ENCODE measurements at regions not wholly inside any gene's neighbourhood (a gene's known extent, or its start where the extent isn't known, plus 50 kb on each side); places are given as distances from the start of the nearest gene placed in this dataset.

DNA sequence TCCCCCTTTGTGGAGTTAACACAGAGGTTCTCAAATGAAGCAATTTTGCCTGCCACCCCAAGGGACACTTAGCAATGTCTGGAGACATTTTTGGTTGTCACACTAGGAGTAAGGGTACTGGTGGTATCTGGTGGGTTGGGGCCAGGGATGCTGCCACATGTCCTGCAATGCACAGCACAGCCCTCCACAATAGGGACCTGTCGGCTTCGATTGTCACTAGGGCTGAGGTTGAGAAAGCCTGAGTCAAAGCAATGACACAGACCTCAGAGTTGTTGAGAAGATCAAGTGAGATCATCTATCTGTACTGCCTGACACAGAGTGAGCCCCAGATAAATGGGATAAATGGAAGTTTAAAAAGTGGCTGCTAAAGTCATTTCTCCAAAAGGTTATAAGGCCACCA, 249.2 kb upstream of the KLF4 start:
- Histone ChIP-seq H3K4me3 (ENCODE audit: low read depth, low read length) (no peak overlapping the region), H3K18ac (ENCODE audit: low read length) (no peak overlapping the region), H2AFZ (ENCODE audit: insufficient read depth, low read length, poor library complexity) (no peak overlapping the region), H3K9me3 (ENCODE audit: insufficient read depth, low read depth, low read length) (no peaks in the 10 kb centered on the region), H3K79me2 (ENCODE audit: control insufficient read depth, insufficient read depth, low read length, poor library complexity) (no peaks in the 10 kb centered on the region), H3K27ac (ENCODE audit: low read depth, low read length) (no peak overlapping the region), H2BK12ac (ENCODE audit: low read length) (no peak overlapping the region), H2BK120ac (ENCODE audit: insufficient read depth, low read length, poor library complexity) (no peak overlapping the region), H3K36me3 (ENCODE audit: control insufficient read depth in 1 of 2, insufficient read depth in 2 of 2, low read length in 2 of 2) (no peaks in the 10 kb centered on the region), H2BK5ac (ENCODE audit: low read depth, low read length, poor library complexity) (no peak overlapping the region), H3K4ac (ENCODE audit: low read depth, low read length) (no peak overlapping the region), H4K8ac (ENCODE audit: low read depth, low read length) (no peak overlapping the region), H3K23ac (ENCODE audit: low read length) (no peak overlapping the region), H4K91ac (ENCODE audit: low read depth, low read length) (no peak overlapping the region), H3K4me2 (ENCODE audit: low read length) (no peak overlapping the region), H3K27me3 (ENCODE audit: insufficient read depth, low read length) (no peaks in the 10 kb centered on the region), H3K79me1 (ENCODE audit: low read length) (peaks cover 2% of the 10 kb centered on the region), H3K9ac (ENCODE audit: low read length) (no peak overlapping the region), H3K14ac (ENCODE audit: low read length) (no peak overlapping the region), H2AK5ac (ENCODE audit: low read length) (no peak overlapping the region), H4K12ac (ENCODE audit: low read depth, low read length) (no peak overlapping the region), H3K4me1 (ENCODE audit: control insufficient read depth in 1 of 2, insufficient read depth in 2 of 2, low read length in 2 of 2) (peaks cover 0 to 2% of the 10 kb centered on the region in 2 experiments)
- no CpG with 5 or more reads among the region's 2 CpGs for WGBS (ENCODE audit: extremely low coverage, insufficient coverage, insufficient read length)
- DNase-seq: no peak

DNA sequence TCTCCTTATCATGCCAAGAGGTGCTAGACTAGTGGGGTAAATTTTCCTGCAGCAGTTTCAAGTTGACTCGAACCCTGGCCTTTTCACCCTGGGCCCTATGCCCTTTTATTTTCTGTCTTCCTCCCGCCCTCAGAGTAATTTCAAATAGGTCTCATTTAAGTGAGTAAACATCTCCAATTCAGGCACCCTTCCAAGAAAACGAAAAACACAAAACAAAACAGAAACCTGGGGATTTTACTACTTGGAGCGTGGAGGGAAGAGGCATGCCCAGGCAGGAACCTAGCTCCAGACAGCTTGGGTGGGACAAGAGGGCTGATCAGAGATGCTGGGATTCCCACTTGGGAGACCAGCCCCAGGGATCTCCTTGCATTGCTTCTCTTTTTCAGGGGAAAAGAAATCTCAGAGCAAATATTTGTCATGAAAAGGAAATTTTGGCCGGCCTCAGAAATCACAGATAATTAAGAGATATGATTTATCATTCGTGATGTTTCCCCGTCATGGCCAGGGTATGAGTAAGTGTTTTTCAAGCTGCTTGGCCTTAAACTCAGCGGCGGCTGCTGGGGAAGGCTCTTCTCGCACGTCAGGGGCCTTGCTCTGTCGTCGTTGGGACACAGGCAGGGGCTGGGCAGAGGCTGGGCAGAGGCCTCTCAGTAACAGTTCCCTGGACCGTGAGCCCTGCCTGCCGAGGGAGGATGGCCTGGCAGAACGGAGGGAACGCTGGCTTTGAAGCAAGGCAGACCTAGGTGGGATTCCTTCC, 248.6 kb upstream of the KLF4 start:
- Histone ChIP-seq H3K27me3 (ENCODE audit: insufficient read depth, low read length) (no peaks in the 10 kb centered on the region), H3K14ac (ENCODE audit: low read length) (peak overlapping the region; percentile 59), H3K23ac (ENCODE audit: low read length) (no peak overlapping the region), H3K36me3 (ENCODE audit: control insufficient read depth in 1 of 2, insufficient read depth in 2 of 2, low read length in 2 of 2) (no peaks in the 10 kb centered on the region), H3K79me1 (ENCODE audit: low read length) (peaks cover 2% of the 10 kb centered on the region), H3K4me2 (ENCODE audit: low read length) (no peak overlapping the region), H2BK120ac (ENCODE audit: insufficient read depth, low read length, poor library complexity) (peak overlapping the region; percentile 74), H3K9me3 (ENCODE audit: insufficient read depth, low read depth, low read length) (no peaks in the 10 kb centered on the region), H2BK12ac (ENCODE audit: low read length) (peak overlapping the region; percentile 16), H3K27ac (ENCODE audit: low read depth, low read length) (no peak overlapping the region), H3K4me1 (ENCODE audit: control insufficient read depth in 1 of 2, insufficient read depth in 2 of 2, low read length in 2 of 2) (peaks cover 0 to 2% of the 10 kb centered on the region in 2 experiments), H3K4ac (ENCODE audit: low read depth, low read length) (no peak overlapping the region), H3K79me2 (ENCODE audit: control insufficient read depth, insufficient read depth, low read length, poor library complexity) (no peaks in the 10 kb centered on the region), H2AK5ac (ENCODE audit: low read length) (peak overlapping the region; percentile 24), H4K91ac (ENCODE audit: low read depth, low read length) (peak overlapping the region; percentile 83), H4K8ac (ENCODE audit: low read depth, low read length) (peak overlapping the region; percentile 44), H3K18ac (ENCODE audit: low read length) (peak overlapping the region; percentile 25), H4K12ac (ENCODE audit: low read depth, low read length) (no peak overlapping the region), H2BK5ac (ENCODE audit: low read depth, low read length, poor library complexity) (no peak overlapping the region), H2AFZ (ENCODE audit: insufficient read depth, low read length, poor library complexity) (no peak overlapping the region), H3K9ac (ENCODE audit: low read length) (no peak overlapping the region), H3K4me3 (ENCODE audit: low read depth, low read length) (no peak overlapping the region)
- no CpG with 5 or more reads among the region's 17 CpGs for WGBS (ENCODE audit: extremely low coverage, insufficient coverage, insufficient read length)
- no peak for DNase-seq

DNA sequence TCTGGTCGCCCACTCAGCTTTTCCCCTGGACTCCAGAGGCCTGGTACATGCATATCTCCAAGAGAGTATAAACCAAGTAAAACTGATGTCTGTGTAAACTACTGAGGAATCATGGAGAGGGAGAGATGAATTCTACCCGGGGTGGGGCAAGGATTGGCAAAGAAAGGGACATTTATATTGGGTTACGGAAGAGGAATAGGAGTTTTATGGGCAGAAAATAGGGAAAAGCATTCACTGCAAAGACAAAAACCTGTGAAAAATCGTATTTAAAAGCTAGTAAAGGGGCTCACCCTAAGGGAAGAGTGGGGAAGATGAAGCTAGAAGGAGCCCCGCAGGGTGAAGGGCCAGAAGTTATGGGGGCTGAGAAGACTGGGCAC, 248.0 kb upstream of the KLF4 start:
- no peak overlapping the region for H3K9ac ChIP-seq (ENCODE audit: low read length)
- H2AK5ac ChIP-seq (ENCODE audit: low read length): no peak overlapping the region
- H3K79me1 ChIP-seq (ENCODE audit: low read length): peaks cover 2% of the 10 kb centered on the region
- peaks cover 0 to 2% of the 10 kb centered on the region in 2 experiments for H3K4me1 ChIP-seq (ENCODE audit: control insufficient read depth in 1 of 2, insufficient read depth in 2 of 2, low read length in 2 of 2)
- H2BK120ac ChIP-seq (ENCODE audit: insufficient read depth, low read length, poor library complexity): peak overlapping the region; percentile 74
- H4K91ac ChIP-seq (ENCODE audit: low read depth, low read length): peak overlapping the region; percentile 39
- no peak overlapping the region for H3K4ac ChIP-seq (ENCODE audit: low read depth, low read length)
- no peaks in the 10 kb centered on the region for H3K36me3 ChIP-seq (ENCODE audit: control insufficient read depth in 1 of 2, insufficient read depth in 2 of 2, low read length in 2 of 2)
- no peak for DNase-seq
- no peaks in the 10 kb centered on the region for H3K9me3 ChIP-seq (ENCODE audit: insufficient read depth, low read depth, low read length)
- H3K4me2 ChIP-seq (ENCODE audit: low read length): no peak overlapping the region
- no peak overlapping the region for H2BK12ac ChIP-seq (ENCODE audit: low read length)
- H3K4me3 ChIP-seq (ENCODE audit: low read depth, low read length): no peak overlapping the region
- peak overlapping the region; percentile 32 for H4K8ac ChIP-seq (ENCODE audit: low read depth, low read length)
- H4K12ac ChIP-seq (ENCODE audit: low read depth, low read length): no peak overlapping the region
- H3K79me2 ChIP-seq (ENCODE audit: control insufficient read depth, insufficient read depth, low read length, poor library complexity): no peaks in the 10 kb centered on the region
- WGBS (ENCODE audit: extremely low coverage, insufficient coverage, insufficient read length): no CpG with 5 or more reads among the region's 5 CpGs
- no peak overlapping the region for H3K18ac ChIP-seq (ENCODE audit: low read length)
- no peak overlapping the region for H3K23ac ChIP-seq (ENCODE audit: low read length)
- H2BK5ac ChIP-seq (ENCODE audit: low read depth, low read length, poor library complexity): no peak overlapping the region
- no peaks in the 10 kb centered on the region for H3K27me3 ChIP-seq (ENCODE audit: insufficient read depth, low read length)
- H2AFZ ChIP-seq (ENCODE audit: insufficient read depth, low read length, poor library complexity): no peak overlapping the region
- no peak overlapping the region for H3K14ac ChIP-seq (ENCODE audit: low read length)
- H3K27ac ChIP-seq (ENCODE audit: low read depth, low read length): no peak overlapping the region

DNA sequence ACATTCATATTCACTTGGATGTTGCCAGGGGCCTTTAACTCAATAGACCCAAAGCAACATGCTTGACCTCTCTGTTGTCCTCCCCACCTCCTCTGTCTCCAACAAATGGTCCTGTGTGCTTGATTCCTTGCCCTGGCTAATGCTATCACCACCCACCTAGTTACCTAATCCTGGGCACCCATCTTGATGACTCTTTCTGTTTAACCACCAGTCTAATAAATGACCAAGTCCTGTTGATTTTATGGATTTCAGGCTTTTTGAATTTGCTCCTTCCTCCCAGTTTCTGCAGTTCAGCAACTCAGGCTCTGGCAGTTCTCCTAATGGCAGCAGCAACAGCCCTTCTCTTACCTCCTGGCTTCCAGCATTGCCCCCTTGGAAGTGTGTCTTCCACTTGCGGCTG, 246.3 kb upstream of the KLF4 start:
- H3K27me3 ChIP-seq (ENCODE audit: insufficient read depth, low read length): no peaks in the 10 kb centered on the region
- no peak overlapping the region for H3K4me2 ChIP-seq (ENCODE audit: low read length)
- no peak overlapping the region for H3K9ac ChIP-seq (ENCODE audit: low read length)
- peaks cover 0 to 2% of the 10 kb centered on the region in 2 experiments for H3K4me1 ChIP-seq (ENCODE audit: control insufficient read depth in 1 of 2, insufficient read depth in 2 of 2, low read length in 2 of 2)
- no peak overlapping the region for H2BK5ac ChIP-seq (ENCODE audit: low read depth, low read length, poor library complexity)
- no CpG with 5 or more reads among the region's 1 CpG for WGBS (ENCODE audit: extremely low coverage, insufficient coverage, insufficient read length)
- no peak overlapping the region for H2AK5ac ChIP-seq (ENCODE audit: low read length)
- H3K18ac ChIP-seq (ENCODE audit: low read length): no peak overlapping the region
- no peak overlapping the region for H3K27ac ChIP-seq (ENCODE audit: low read depth, low read length)
- H2BK12ac ChIP-seq (ENCODE audit: low read length): no peak overlapping the region
- H3K4me3 ChIP-seq (ENCODE audit: low read depth, low read length): no peak overlapping the region
- no peak overlapping the region for H4K8ac ChIP-seq (ENCODE audit: low read depth, low read length)
- H4K91ac ChIP-seq (ENCODE audit: low read depth, low read length): no peak overlapping the region
- H2AFZ ChIP-seq (ENCODE audit: insufficient read depth, low read length, poor library complexity): no peak overlapping the region
- no peak for DNase-seq
- no peaks in the 10 kb centered on the region for H3K36me3 ChIP-seq (ENCODE audit: control insufficient read depth in 1 of 2, insufficient read depth in 2 of 2, low read length in 2 of 2)
- no peak overlapping the region for H2BK120ac ChIP-seq (ENCODE audit: insufficient read depth, low read length, poor library complexity)
- H4K12ac ChIP-seq (ENCODE audit: low read depth, low read length): no peak overlapping the region
- H3K23ac ChIP-seq (ENCODE audit: low read length): no peak overlapping the region
- H3K79me1 ChIP-seq (ENCODE audit: low read length): peaks cover 2% of the 10 kb centered on the region
- no peak overlapping the region for H3K4ac ChIP-seq (ENCODE audit: low read depth, low read length)
- H3K9me3 ChIP-seq (ENCODE audit: insufficient read depth, low read depth, low read length): no peaks in the 10 kb centered on the region
- H3K79me2 ChIP-seq (ENCODE audit: control insufficient read depth, insufficient read depth, low read length, poor library complexity): no peaks in the 10 kb centered on the region
- no peak overlapping the region for H3K14ac ChIP-seq (ENCODE audit: low read length)
